ENCODE measurements at regions not wholly inside any gene's neighbourhood (a gene's known extent, or its start where the extent isn't known, plus 50 kb on each side); places are given as distances from the start of the nearest gene placed in this dataset.
"Not testable (repeated sequence)": the region's sequence is repeated elsewhere in the genome, so short reads cannot be mapped to it uniquely, and the experiment has no call there.

- POLR2A ChIA-PET; H3K27me3 ChIP-seq (ENCODE audit: control insufficient read depth in 2 of 2, insufficient read depth in 2 of 2, low read length in 2 of 2); H3K4me2 ChIP-seq (ENCODE audit: insufficient read depth, low read length); H4K20me1 ChIP-seq (replicated peaks; ENCODE audit: control insufficient read depth, insufficient read depth, low read length); in situ Hi-C loops (cut with MboI); CTCF ChIA-PET (ENCODE audit: low intra/inter-chr PET ratio); H3K27ac ChIP-seq (ENCODE audit: extremely low read depth, low read depth, low read length); H2AFZ ChIP-seq (ENCODE audit: low read depth, low read length); H3K9me3 ChIP-seq (replicated peaks; ENCODE audit: control insufficient read depth, insufficient read depth, low read depth, low read length); BruUV-seq (replicated peaks); H3K9me1 ChIP-seq (ENCODE audit: control insufficient read depth, insufficient read depth, low read length); FAIRE-seq; H3K36me3 ChIP-seq (ENCODE audit: control insufficient read depth, insufficient read depth, low read length); DNase-seq (ENCODE audit: extremely low read depth in 1 of 4, low spot score in 3 of 4); intact Hi-C loops (cut with micrococcal nuclease); H3K9ac ChIP-seq (ENCODE audit: insufficient read depth in 1 of 2, low read depth in 2 of 2, low read length in 2 of 2); H3K4me3 ChIP-seq; H3K79me2 ChIP-seq (ENCODE audit: control insufficient read depth, insufficient read depth, low read length); H3K4me1 ChIP-seq (replicated peaks in 1 of 2; ENCODE audit: control insufficient read depth in 2 of 2, insufficient read depth in 2 of 2, low read length in 2 of 2): not testable (repeated sequence)
- no CpG with 5 or more reads among the region's 7 CpGs for WGBS (ENCODE audit: insufficient coverage, low coverage, missing lambda C conversion rate)
- ATAC-seq: 0 out of 3 replicates have a peak, but pooled peaks have one; percentile 34
Observed at GRCh38 chr17:46417907-46418306, 56.3 kb upstream of the ARL17B start.

GRCh38 chr17:46417261-46417660 lies 55.7 kb upstream of the ARL17B start:
- H3K27ac ChIP-seq (ENCODE audit: extremely low read depth, low read depth, low read length); intact Hi-C loops (cut with micrococcal nuclease); H2AFZ ChIP-seq (ENCODE audit: low read depth, low read length); H3K79me2 ChIP-seq (ENCODE audit: control insufficient read depth, insufficient read depth, low read length); in situ Hi-C loops (cut with MboI); H3K9me3 ChIP-seq (replicated peaks; ENCODE audit: control insufficient read depth, insufficient read depth, low read depth, low read length); H3K36me3 ChIP-seq (ENCODE audit: control insufficient read depth, insufficient read depth, low read length); DNase-seq (ENCODE audit: extremely low read depth in 1 of 4, low spot score in 3 of 4); CTCF ChIA-PET (ENCODE audit: low intra/inter-chr PET ratio); ATAC-seq; BruUV-seq (replicated peaks); POLR2A ChIA-PET; H3K4me1 ChIP-seq (replicated peaks in 1 of 2; ENCODE audit: control insufficient read depth in 2 of 2, insufficient read depth in 2 of 2, low read length in 2 of 2); H3K9ac ChIP-seq (ENCODE audit: insufficient read depth in 1 of 2, low read depth in 2 of 2, low read length in 2 of 2); H4K20me1 ChIP-seq (replicated peaks; ENCODE audit: control insufficient read depth, insufficient read depth, low read length); H3K4me2 ChIP-seq (ENCODE audit: insufficient read depth, low read length); H3K9me1 ChIP-seq (ENCODE audit: control insufficient read depth, insufficient read depth, low read length); H3K4me3 ChIP-seq; H3K27me3 ChIP-seq (ENCODE audit: control insufficient read depth in 2 of 2, insufficient read depth in 2 of 2, low read length in 2 of 2): not testable (repeated sequence)
- peak; percentile 77 for FAIRE-seq
- no CpG with 5 or more reads among the region's 1 CpG for WGBS (ENCODE audit: insufficient coverage, low coverage, missing lambda C conversion rate)

DNA sequence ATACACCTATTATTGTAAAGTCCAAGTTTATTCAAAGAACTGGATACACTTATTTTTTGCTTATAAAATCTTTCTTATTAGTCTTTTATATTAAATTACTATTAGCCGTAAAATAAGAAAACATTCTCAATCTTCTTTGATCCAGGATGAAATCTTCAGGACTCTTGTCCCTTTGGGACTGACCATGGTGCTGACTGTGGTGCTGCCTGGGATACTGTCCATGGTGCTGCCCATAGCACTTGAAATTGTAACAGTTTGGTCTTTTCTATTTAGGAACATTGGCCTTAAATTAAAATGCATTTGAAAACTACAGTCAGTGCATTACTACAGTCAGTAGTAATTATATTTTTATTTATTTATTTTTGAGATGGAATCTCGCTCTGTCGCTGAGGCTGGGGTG lies 53.0 kb upstream of the ARL17B start:
- H3K4me2 ChIP-seq (ENCODE audit: insufficient read depth, low read length); H3K9me1 ChIP-seq (ENCODE audit: control insufficient read depth, insufficient read depth, low read length); H3K36me3 ChIP-seq (ENCODE audit: control insufficient read depth, insufficient read depth, low read length); in situ Hi-C loops (cut with MboI); POLR2A ChIA-PET; BruUV-seq (replicated peaks); H3K9ac ChIP-seq (ENCODE audit: insufficient read depth in 1 of 2, low read depth in 2 of 2, low read length in 2 of 2); H3K4me1 ChIP-seq (replicated peaks in 1 of 2; ENCODE audit: control insufficient read depth in 2 of 2, insufficient read depth in 2 of 2, low read length in 2 of 2); H3K27ac ChIP-seq (ENCODE audit: extremely low read depth, low read depth, low read length); H4K20me1 ChIP-seq (replicated peaks; ENCODE audit: control insufficient read depth, insufficient read depth, low read length); H2AFZ ChIP-seq (ENCODE audit: low read depth, low read length); intact Hi-C loops (cut with micrococcal nuclease); ATAC-seq; H3K4me3 ChIP-seq; CTCF ChIA-PET (ENCODE audit: low intra/inter-chr PET ratio); H3K79me2 ChIP-seq (ENCODE audit: control insufficient read depth, insufficient read depth, low read length); H3K27me3 ChIP-seq (ENCODE audit: control insufficient read depth in 2 of 2, insufficient read depth in 2 of 2, low read length in 2 of 2); DNase-seq (ENCODE audit: extremely low read depth in 1 of 4, low spot score in 3 of 4); H3K9me3 ChIP-seq (replicated peaks; ENCODE audit: control insufficient read depth, insufficient read depth, low read depth, low read length): not testable (repeated sequence)
- WGBS (ENCODE audit: insufficient coverage, low coverage, missing lambda C conversion rate): no CpG with 5 or more reads among the region's 3 CpGs
- peak; percentile 78 for FAIRE-seq

DNA sequence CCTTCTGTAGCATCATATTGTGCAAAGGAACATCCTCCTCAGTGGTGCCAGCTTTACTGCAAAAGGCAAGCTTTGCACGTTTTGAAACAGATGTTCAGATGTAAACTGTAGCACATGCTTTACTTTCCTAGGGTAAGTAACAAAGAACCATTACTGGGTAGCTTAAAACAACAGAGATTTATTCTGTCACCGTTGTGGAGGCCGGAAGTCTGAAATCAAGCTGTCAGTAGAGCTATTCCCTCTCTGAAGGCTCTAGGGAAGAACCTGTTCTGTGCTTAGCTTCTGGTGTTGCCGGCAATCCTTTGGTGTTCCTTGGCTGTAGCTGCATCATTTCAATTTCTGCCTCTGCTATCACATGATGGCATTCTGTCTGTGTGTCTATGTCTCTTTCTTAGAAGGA lies 50.6 kb upstream of the ARL17B start:
- H2AFZ ChIP-seq (ENCODE audit: low read depth, low read length); H3K4me3 ChIP-seq; CTCF ChIA-PET (ENCODE audit: low intra/inter-chr PET ratio); POLR2A ChIA-PET; intact Hi-C loops (cut with micrococcal nuclease); H3K4me2 ChIP-seq (ENCODE audit: insufficient read depth, low read length); H3K36me3 ChIP-seq (ENCODE audit: control insufficient read depth, insufficient read depth, low read length); H3K9me1 ChIP-seq (ENCODE audit: control insufficient read depth, insufficient read depth, low read length); DNase-seq (ENCODE audit: extremely low read depth in 1 of 4, low spot score in 3 of 4); H3K27me3 ChIP-seq (ENCODE audit: control insufficient read depth in 2 of 2, insufficient read depth in 2 of 2, low read length in 2 of 2); ATAC-seq; H3K4me1 ChIP-seq (replicated peaks in 1 of 2; ENCODE audit: control insufficient read depth in 2 of 2, insufficient read depth in 2 of 2, low read length in 2 of 2); H4K20me1 ChIP-seq (replicated peaks; ENCODE audit: control insufficient read depth, insufficient read depth, low read length); BruUV-seq (replicated peaks); H3K9me3 ChIP-seq (replicated peaks; ENCODE audit: control insufficient read depth, insufficient read depth, low read depth, low read length); in situ Hi-C loops (cut with MboI); H3K9ac ChIP-seq (ENCODE audit: insufficient read depth in 1 of 2, low read depth in 2 of 2, low read length in 2 of 2); H3K27ac ChIP-seq (ENCODE audit: extremely low read depth, low read depth, low read length); H3K79me2 ChIP-seq (ENCODE audit: control insufficient read depth, insufficient read depth, low read length); FAIRE-seq: not testable (repeated sequence)
- WGBS (ENCODE audit: insufficient coverage, low coverage, missing lambda C conversion rate): no CpG with 5 or more reads among the region's 4 CpGs
